Panc1 (cell line): ENCODE measurements at regions not wholly inside any gene's neighbourhood (a gene's known extent, or its start where the extent isn't known, plus 50 kb on each side); places are given as distances from the start of the nearest gene placed in this dataset.

Experiments used
- ATAC-seq: fragments of 200-7000 bp; cut with Tn5 transposase; 2 replicates; pipeline ENCODE4 v1.9.1; 2020; ENCODE audit warnings: mild to moderate bottlenecking, moderate library complexity
- BruUV-seq: library from RNA; stranded (reverse); fragments of 400-500 nt; replicated peaks from 2 replicates; lab custom pipeline; 2021; lab: Mats Ljungman, UMichigan
- CTCF ChIA-PET: fragments of 300-600 bp; sonication (Branson Sonifier 250); formaldehyde crosslinking; loops from one replicate; lab custom pipeline; 2022; ENCODE audit warnings: antibody characterized with exemption; lab: Charles Lee
- POLR2A ChIA-PET: fragments of 300-600 bp; sonication (Branson Sonifier 250); formaldehyde crosslinking; loops from one replicate; lab custom pipeline; 2022; ENCODE audit warnings: antibody characterized with exemption; lab: Charles Lee
- DNase-seq: peaks from one replicate; pipeline ENCODE4 v3.0.0-alpha.2; 2010; ENCODE audit warnings: low read depth, low spot score
- H3K27ac ChIP-seq: 2 replicates; pipeline ENCODE4 v1.5.1; 2011; ENCODE audit warnings: mild to moderate bottlenecking, low read length, inconsistent platforms
- H3K27me3 ChIP-seq: fragments of 200-500 bp; sonication (Bioruptor generic); 2 replicates; pipeline ENCODE4 v1.6.0; 2014; ENCODE audit warnings: low read length, inconsistent platforms; ENCODE audit not compliant: control insufficient read depth, insufficient read depth
- H3K36me3 ChIP-seq: fragments of 200-500 bp; sonication (Bioruptor generic); 2 replicates; pipeline ENCODE4 v1.5.1; 2014; ENCODE audit warnings: inconsistent platforms, mild to moderate bottlenecking, low read length, moderate library complexity; ENCODE audit not compliant: control insufficient read depth, insufficient read depth
- H3K4me1 ChIP-seq: 2 replicates; pipeline ENCODE4 v1.5.1; 2011; ENCODE audit warnings: inconsistent platforms, mild to moderate bottlenecking, low read length, moderate library complexity; ENCODE audit not compliant: control insufficient read depth, insufficient read depth
- H3K4me3 ChIP-seq, 2 experiments: 2 replicates each; pipeline ENCODE4 v1.5.1; 2011 to 2012; ENCODE audit warnings: low read depth in 2 of 2, low read length in 2 of 2, mild to moderate bottlenecking in 2 of 2, inconsistent platforms in 1 of 2, moderate library complexity in 1 of 2
- H3K9me3 ChIP-seq: fragments of 200-500 bp; sonication (Bioruptor generic); 2 replicates; pipeline ENCODE4 v1.5.1; 2014; ENCODE audit warnings: low read depth, mild to moderate bottlenecking, inconsistent platforms, low read length, moderate library complexity; ENCODE audit not compliant: control insufficient read depth, insufficient read depth
- CTCF ChIP-seq: fragments of 450-650 bp; IDR thresholded peaks from 2 replicates; pipeline ENCODE4 v1.5.1; 2017; ENCODE audit warnings: mild to moderate bottlenecking
- POLR2AphosphoS5 ChIP-seq: IDR thresholded peaks from 2 replicates; pipeline ENCODE4 v1.6.1; 2012; ENCODE audit warnings: mild to moderate bottlenecking, low read depth, low read length, moderate library complexity
- REST ChIP-seq, 2 experiments: IDR thresholded peaks; 2 replicates each; pipeline ENCODE4 v1.6.1; 2011 to 2012; ENCODE audit warnings: low read depth in 2 of 2, control low read depth in 1 of 2, low read length in 1 of 2, mild to moderate bottlenecking in 1 of 2, moderate library complexity in 1 of 2; ENCODE audit not compliant: insufficient read depth in 1 of 2
- SIN3A ChIP-seq: IDR thresholded peaks from 2 replicates; pipeline ENCODE4 v1.6.1; 2012; ENCODE audit warnings: low read depth, mild to moderate bottlenecking, low read length, moderate library complexity, borderline replicate concordance; ENCODE audit not compliant: insufficient read depth
- TCF7L2 ChIP-seq: IDR thresholded peaks from 2 replicates; pipeline ENCODE4 v1.6.1; 2011; ENCODE audit warnings: mild to moderate bottlenecking, low read depth, low read length, inconsistent platforms
- in situ Hi-C: cut with HindIII; loops from 2 replicates; pipeline ENCODE4 v1.10.0; 2016; ENCODE audit warnings: low sequenced_read_pairs, low pct_unique_long_range_greater_than_20kb
- intact Hi-C: fragments of 100-400 bp; cut with micrococcal nuclease; formaldehyde crosslinking; loops from one replicate; pipeline ENCODE4 v1.10.0; 2022; ENCODE audit not compliant: unreplicated experiment

- in situ Hi-C loops = no loop called here
Observed at GRCh38 chr4:124118061-124118460, 594.5 kb downstream of the ANKRD50 start.

GRCh38 chr4:124121461-124121971, 591.0 kb downstream of the ANKRD50 start:
- BruUV-seq = no TSS peak
- TF ChIP-seq POLR2AphosphoS5 = no peak
- Histone ChIP-seq H3K27ac (no peak overlapping the region), H3K9me3 (no peaks in the 10 kb centered on the region), H3K27me3 (no peaks in the 10 kb centered on the region), H3K36me3 (no peaks in the 10 kb centered on the region), H3K4me3 (no peak overlapping the region), H3K4me1 (no peaks in the 10 kb centered on the region)
- CTCF ChIA-PET = no interaction called here
- ATAC-seq (no peak), DNase-seq (no peak)
- in situ Hi-C loops = no loop called here
- POLR2A ChIA-PET = no interaction called here
- intact Hi-C loops = no loop called here

More at GRCh38 chr4:124118061-124118460, 594.5 kb downstream of the ANKRD50 start:
- Histone ChIP-seq H3K27ac (no peak overlapping the region), H3K9me3 (no peaks in the 10 kb centered on the region), H3K27me3 (no peaks in the 10 kb centered on the region), H3K4me1 (no peaks in the 10 kb centered on the region; the same call in 1 of the 2 replicates), H3K4me3 (no peak overlapping the region), H3K36me3 (no peaks in the 10 kb centered on the region)
- TF ChIP-seq SIN3A (no peak), REST (IDR thresholded peaks at IDR 0.05; ENCODE audit: insufficient read depth in 1 of 2, low read depth in 2 of 2, low read length in 1 of 2) (no peak), CTCF (no peak), TCF7L2 (no peak), POLR2AphosphoS5 (no peak)
- POLR2A ChIA-PET = no interaction called here
- intact Hi-C loops = loop anchor here (5.0 to 10.0 kb wide), 2 partner anchors 144 to 533 kb away; no protein-coding TSS in a partner anchor
- CTCF ChIA-PET = no interaction called here
- ATAC-seq (no peak), DNase-seq (no peak)
- BruUV-seq = no TSS peak

GRCh38 chr4:124123181-124123580, 589.4 kb downstream of the ANKRD50 start:
- in situ Hi-C loops = no loop called here
- TF ChIP-seq TCF7L2 = no peak
- no peak for TF ChIP-seq REST (IDR thresholded peaks at IDR 0.05; ENCODE audit: insufficient read depth in 1 of 2, low read depth in 2 of 2, low read length in 1 of 2)
- TF ChIP-seq POLR2AphosphoS5 = no peak
- no peak for TF ChIP-seq SIN3A
- no peak for TF ChIP-seq CTCF
- ATAC-seq (no peak), DNase-seq (no peak)
- Histone ChIP-seq H3K4me1 (no peaks in the 10 kb centered on the region), H3K36me3 (no peaks in the 10 kb centered on the region), H3K9me3 (no peaks in the 10 kb centered on the region), H3K4me3 (no peak overlapping the region), H3K27ac (no peak overlapping the region), H3K27me3 (no peaks in the 10 kb centered on the region)
- ChIA-PET POLR2A (no interaction called here), CTCF (no interaction called here)
- intact Hi-C loops = no loop called here
- BruUV-seq = no TSS peak
